OCI-LY7 (cell line): ENCODE measurements at regions not wholly inside any gene's neighbourhood (a gene's known extent, or its start where the extent isn't known, plus 50 kb on each side); places are given as distances from the start of the nearest gene placed in this dataset.

Source experiments
- BruUV-seq: library from RNA; stranded (reverse); fragments of 400-500 nt; replicated peaks from 2 replicates; lab custom pipeline; 2021; lab: Mats Ljungman, UMichigan
- CTCF ChIA-PET: fragments of 300-600 bp; sonication (Branson Sonifier 250); formaldehyde crosslinking; loops from one replicate; lab custom pipeline; 2022; ENCODE audit warnings: antibody characterized with exemption; ENCODE audit not compliant: unreplicated experiment; lab: Charles Lee
- POLR2A ChIA-PET: fragments of 300-600 bp; sonication (Branson Sonifier 250); formaldehyde crosslinking; loops from one replicate; lab custom pipeline; 2022; ENCODE audit warnings: antibody characterized with exemption; lab: Charles Lee
- DNase-seq: peaks from one replicate; pipeline ENCODE4 v3.0.0-alpha.2; 2015; ENCODE audit warnings: low spot score
- H2AFZ ChIP-seq: fragments of 200-600 bp; sonication (generic), shearing (Covaris generic); 2 replicates; pipeline ENCODE4 v1.6.1; 2014; ENCODE audit warnings: mild to moderate bottlenecking, antibody characterized with exemption, low read length, moderate library complexity
- H3K27ac ChIP-seq: fragments of 200-600 bp; sonication (generic); 2 replicates; pipeline ENCODE4 v1.5.1; 2014; ENCODE audit warnings: mixed run types, low read depth, mild to moderate bottlenecking, moderate library complexity, low read length, inconsistent platforms; ENCODE audit not compliant: poor library complexity, severe bottlenecking
- H3K36me3 ChIP-seq: fragments of 200-600 bp; sonication (generic); 2 replicates; pipeline ENCODE4 v1.6.1; 2014; ENCODE audit warnings: mild to moderate bottlenecking, antibody characterized with exemption, low read length, moderate library complexity, mixed read lengths; ENCODE audit not compliant: insufficient read depth
- H3K4me1 ChIP-seq: fragments of 200-600 bp; sonication (generic); 2 replicates; pipeline ENCODE4 v1.5.1; 2014; ENCODE audit warnings: mild to moderate bottlenecking, low read length; ENCODE audit not compliant: insufficient read depth, poor library complexity, severe bottlenecking
- H3K4me2 ChIP-seq: fragments of 200-600 bp; sonication (generic); 2 replicates; pipeline ENCODE4 v1.6.1; 2014; ENCODE audit warnings: mild to moderate bottlenecking, low read length
- H3K4me3 ChIP-seq: fragments of 200-600 bp; sonication (generic); 2 replicates; pipeline ENCODE4 v1.5.1; 2014; ENCODE audit warnings: mild to moderate bottlenecking, low read depth, low read length; ENCODE audit not compliant: poor library complexity, severe bottlenecking
- H3K79me2 ChIP-seq: fragments of 200-600 bp; sonication (generic); 2 replicates; pipeline ENCODE4 v1.6.1; 2016; ENCODE audit warnings: low read depth, mild to moderate bottlenecking, low read length, moderate library complexity, mixed read lengths; ENCODE audit not compliant: insufficient read depth
- H3K9me2 ChIP-seq: fragments of 200-600 bp; sonication (generic); 2 replicates; pipeline ENCODE4 v1.6.1; 2016; ENCODE audit warnings: mild to moderate bottlenecking, low read length, mixed read lengths; ENCODE audit not compliant: insufficient read depth
- H3K9me3 ChIP-seq: fragments of 200-600 bp; sonication (generic); 2 replicates; pipeline ENCODE4 v1.6.1; 2014; ENCODE audit warnings: mild to moderate bottlenecking, mixed run types, low read length, mixed read lengths
- H4K20me1 ChIP-seq: fragments of 200-600 bp; sonication (generic); 2 replicates; pipeline ENCODE4 v1.6.1; 2014; ENCODE audit warnings: mild to moderate bottlenecking, antibody characterized with exemption, low read length, moderate library complexity, mixed read lengths; ENCODE audit not compliant: insufficient read depth
- EZH2phosphoT487 ChIP-seq: fragments of 200-600 bp; sonication (generic); IDR thresholded peaks from 2 replicates; pipeline ENCODE4 v1.6.1; 2018; ENCODE audit warnings: low read depth, borderline replicate concordance, mild to moderate bottlenecking, mixed run types, antibody characterized with exemption, low read length, moderate library complexity, mixed read lengths
- intact Hi-C: fragments of 100-400 bp; cut with micrococcal nuclease; formaldehyde crosslinking; loops from one replicate; pipeline ENCODE4 v1.10.0; 2022; ENCODE audit not compliant: unreplicated experiment
- TF ChIP-seq, protein P1 (sequence below): fragments of 200-600 bp; sonication (generic); conservative IDR thresholded peaks from 2 replicates; pipeline ENCODE4 v1.5.1; 2014; ENCODE audit warnings: mild to moderate bottlenecking, antibody characterized with exemption, low read length, moderate library complexity, mixed read lengths

DNA sequence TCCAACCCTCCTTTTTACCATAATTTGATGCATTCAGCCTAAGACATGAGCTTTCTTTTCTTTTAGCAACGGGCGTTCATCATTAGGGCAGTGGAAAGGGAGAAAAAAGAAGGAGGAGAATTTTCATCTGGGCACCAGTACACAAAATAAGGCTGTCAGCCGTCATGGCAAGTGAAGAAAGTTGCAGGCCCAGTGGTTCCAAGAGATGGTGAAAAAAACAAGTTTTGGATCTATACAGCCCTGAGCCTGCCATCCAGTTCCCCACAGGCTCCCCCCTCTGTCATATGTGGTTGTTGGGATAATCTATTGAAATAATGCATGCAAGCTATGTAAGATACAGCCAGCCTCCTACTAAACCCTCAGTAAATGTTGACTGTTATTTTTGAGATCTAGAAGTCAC is 500.6 kb upstream of the PROK2 start:
- BruUV-seq = no TSS peak
- Histone ChIP-seq H3K36me3 (no peaks in the 10 kb centered on the region), H2AFZ (no peak overlapping the region), H3K9me2 (no peaks in the 10 kb centered on the region), H3K79me2 (no peaks in the 10 kb centered on the region), H3K9me3 (peaks cover 6% of the 10 kb centered on the region; the same call in 1 of the 2 replicates), H3K4me3 (no peak overlapping the region), H3K4me1 (peaks cover 22% of the 10 kb centered on the region), H4K20me1 (no peaks in the 10 kb centered on the region), H3K4me2 (no peak overlapping the region), H3K27ac (no peak overlapping the region)
- intact Hi-C loops = no loop called here
- DNase-seq = no peak
- ChIA-PET POLR2A (interaction anchor here (0.5 to 0.9 kb wide), 2 partner anchors 190 to 240 kb away, joined by 3 to 5 read pairs; no protein-coding TSS in a partner anchor), CTCF (no interaction called here)
- TF ChIP-seq EZH2phosphoT487 = no peak
- TF ChIP-seq, protein P1, sequence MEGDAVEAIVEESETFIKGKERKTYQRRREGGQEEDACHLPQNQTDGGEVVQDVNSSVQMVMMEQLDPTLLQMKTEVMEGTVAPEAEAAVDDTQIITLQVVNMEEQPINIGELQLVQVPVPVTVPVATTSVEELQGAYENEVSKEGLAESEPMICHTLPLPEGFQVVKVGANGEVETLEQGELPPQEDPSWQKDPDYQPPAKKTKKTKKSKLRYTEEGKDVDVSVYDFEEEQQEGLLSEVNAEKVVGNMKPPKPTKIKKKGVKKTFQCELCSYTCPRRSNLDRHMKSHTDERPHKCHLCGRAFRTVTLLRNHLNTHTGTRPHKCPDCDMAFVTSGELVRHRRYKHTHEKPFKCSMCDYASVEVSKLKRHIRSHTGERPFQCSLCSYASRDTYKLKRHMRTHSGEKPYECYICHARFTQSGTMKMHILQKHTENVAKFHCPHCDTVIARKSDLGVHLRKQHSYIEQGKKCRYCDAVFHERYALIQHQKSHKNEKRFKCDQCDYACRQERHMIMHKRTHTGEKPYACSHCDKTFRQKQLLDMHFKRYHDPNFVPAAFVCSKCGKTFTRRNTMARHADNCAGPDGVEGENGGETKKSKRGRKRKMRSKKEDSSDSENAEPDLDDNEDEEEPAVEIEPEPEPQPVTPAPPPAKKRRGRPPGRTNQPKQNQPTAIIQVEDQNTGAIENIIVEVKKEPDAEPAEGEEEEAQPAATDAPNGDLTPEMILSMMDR = no peak

DNA sequence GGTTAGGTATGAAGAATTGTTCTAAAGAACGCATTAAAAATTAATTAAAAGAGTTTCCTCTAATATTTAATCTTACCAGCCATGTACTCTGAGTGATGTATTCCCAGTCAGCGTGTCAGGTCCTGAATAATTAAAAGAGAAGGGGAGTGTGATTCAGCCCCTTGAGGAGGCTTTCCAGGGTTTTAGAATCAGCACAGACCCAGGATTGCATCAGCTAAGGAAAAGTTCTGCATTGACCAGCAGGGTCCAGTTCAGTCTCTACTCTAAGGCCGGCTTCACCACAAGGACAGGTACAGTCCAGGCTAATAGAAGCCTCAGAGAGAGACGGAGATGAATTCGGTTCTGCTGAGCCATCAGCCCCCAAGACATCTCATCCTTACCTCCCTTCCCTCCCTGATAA is 499.5 kb upstream of the PROK2 start:
- Histone ChIP-seq H3K36me3 (no peaks in the 10 kb centered on the region), H3K4me3 (no peak overlapping the region), H2AFZ (no peak overlapping the region), H3K4me1 (peaks cover 14% of the 10 kb centered on the region), H4K20me1 (no peaks in the 10 kb centered on the region), H3K9me2 (no peaks in the 10 kb centered on the region), H3K9me3 (peaks cover 6% of the 10 kb centered on the region; the same call in 1 of the 2 replicates), H3K27ac (no peak overlapping the region), H3K79me2 (no peaks in the 10 kb centered on the region), H3K4me2 (no peak overlapping the region)
- no peak for DNase-seq
- intact Hi-C loops = no loop called here
- POLR2A ChIA-PET = no interaction called here
- CTCF ChIA-PET = no interaction called here
- TF ChIP-seq EZH2phosphoT487 = no peak
- TF ChIP-seq, protein P1 = no peak
- BruUV-seq = no TSS peak

DNA sequence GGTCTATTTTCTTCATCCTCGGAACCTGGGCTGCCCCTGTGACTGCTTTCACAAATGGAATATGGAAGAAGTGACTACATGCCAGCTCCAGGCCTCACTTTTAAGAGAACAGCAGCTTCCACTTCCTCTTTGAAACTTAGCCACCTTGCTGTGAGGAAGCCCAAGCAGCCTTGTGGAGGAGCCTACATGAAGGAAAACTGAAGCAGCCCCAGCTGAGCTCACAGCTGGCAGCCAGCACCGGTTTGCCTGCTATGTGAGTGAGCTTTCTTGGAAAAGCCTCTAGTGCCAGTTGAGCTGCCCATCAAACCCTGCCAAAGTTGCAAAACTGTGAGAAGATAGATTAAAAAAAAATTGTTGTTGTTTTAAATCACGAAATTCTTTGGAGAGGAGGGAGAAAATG is 498.0 kb upstream of the PROK2 start:
- BruUV-seq = no TSS peak
- H3K4me1 ChIP-seq = no peaks in the 10 kb centered on the region
- CTCF ChIA-PET = no interaction called here
- H3K4me2 ChIP-seq = no peak overlapping the region
- H2AFZ ChIP-seq = no peak overlapping the region
- POLR2A ChIA-PET = no interaction called here
- no peaks in the 10 kb centered on the region for H4K20me1 ChIP-seq
- intact Hi-C loops = no loop called here
- H3K9me3 ChIP-seq = peaks cover 6% of the 10 kb centered on the region; the same call in 1 of the 2 replicates
- no peaks in the 10 kb centered on the region for H3K9me2 ChIP-seq
- DNase-seq = no peak
- no peaks in the 10 kb centered on the region for H3K36me3 ChIP-seq
- no peaks in the 10 kb centered on the region for H3K79me2 ChIP-seq
- H3K4me3 ChIP-seq = no peak overlapping the region
- TF ChIP-seq EZH2phosphoT487 = no peak
- TF ChIP-seq, protein P1 = no peak
- no peak overlapping the region for H3K27ac ChIP-seq
